Thoracic aorta (tissue), 2 donors: ENCODE measurements at regions not wholly inside any gene's neighbourhood (a gene's known extent, or its start where the extent isn't known, plus 50 kb on each side); places are given as distances from the start of the nearest gene placed in this dataset.
"Not testable (repeated sequence)": the region's sequence is repeated elsewhere in the genome, so short reads cannot be mapped to it uniquely, and the experiment has no call there.

Experiments
- ATAC-seq: fragments of 150-250 bp; one replicate; pipeline ENCODE4 v1.8.0; 2017; ENCODE audit warnings: low read depth; ENCODE audit not compliant: insufficient number of reproducible peaks, low FRiP score
- DNase-seq: peaks from one replicate; pipeline ENCODE4 v3.0.0-alpha.2; 2020; ENCODE audit warnings: low spot score
- H3K27ac ChIP-seq, 2 donors: fragments of 200-600 bp; sonication (generic); 1 replicate in 1 of 2; 2 replicates in 1 of 2; pipeline ENCODE4 v1.5.1; 2016; ENCODE audit warnings: mild to moderate bottlenecking in 2 of 2, moderate library complexity in 2 of 2
- H3K27me3 ChIP-seq: fragments of 200-600 bp; sonication (generic); replicated peaks from 2 replicates; pipeline ENCODE4 v1.6.0; 2016; ENCODE audit warnings: mild to moderate bottlenecking; ENCODE audit not compliant: insufficient read depth
- H3K36me3 ChIP-seq: fragments of 200-600 bp; sonication (generic); one replicate; pipeline ENCODE4 v1.5.1; 2016
- H3K4me1 ChIP-seq, 2 donors: fragments of 200-600 bp; sonication (generic); 1 replicate in 1 of 2; 2 replicates in 1 of 2; pipeline versions ENCODE4 v1.5.1 to v1.6.0; 2016; ENCODE audit warnings: low read depth in 2 of 2, mild to moderate bottlenecking in 1 of 2; ENCODE audit not compliant: control insufficient read depth in 1 of 2
- H3K4me3 ChIP-seq: fragments of 200-600 bp; sonication (generic); 2 replicates; pipeline ENCODE4 v1.5.1; 2016; ENCODE audit warnings: mild to moderate bottlenecking
- H3K9me3 ChIP-seq: fragments of 200-600 bp; sonication (generic); 2 replicates; pipeline ENCODE4 v1.5.1; 2016
- CTCF ChIP-seq: fragments of 200-600 bp; sonication (generic); IDR thresholded peaks from one replicate; pipeline ENCODE4 v1.5.1; 2019; ENCODE audit warnings: antibody characterized with exemption

DNA sequence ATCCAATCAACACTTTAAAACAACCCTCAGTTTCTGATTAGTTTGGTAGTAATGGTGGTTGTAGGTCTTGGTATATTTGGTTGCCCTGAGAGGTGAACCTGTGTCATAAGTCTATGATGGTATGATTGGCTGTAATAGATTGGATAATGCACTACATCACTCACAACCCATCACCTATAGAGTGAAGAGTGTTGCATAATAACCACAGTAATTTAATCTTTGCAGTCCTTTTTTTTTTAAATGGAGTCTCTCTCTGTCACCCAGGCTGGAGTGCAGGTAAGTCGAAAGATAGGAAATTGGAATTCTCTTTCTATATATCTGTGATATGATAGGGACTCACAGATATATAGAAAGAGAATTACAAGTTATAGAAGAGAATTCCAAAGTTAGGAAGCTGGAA, 133.4 kb upstream of the PGR start:
- no peak for TF ChIP-seq CTCF
- no peak for DNase-seq
- Histone ChIP-seq H3K4me1 (peaks cover 0 to 7% of the 10 kb centered on the region in 2 donors), H3K27ac (no peak overlapping the region), H3K27me3 (no peaks in the 10 kb centered on the region), H3K36me3 (no peaks in the 10 kb centered on the region), H3K4me3 (no peak overlapping the region), H3K9me3 (no peaks in the 10 kb centered on the region)
- ATAC-seq, result no peak

DNA sequence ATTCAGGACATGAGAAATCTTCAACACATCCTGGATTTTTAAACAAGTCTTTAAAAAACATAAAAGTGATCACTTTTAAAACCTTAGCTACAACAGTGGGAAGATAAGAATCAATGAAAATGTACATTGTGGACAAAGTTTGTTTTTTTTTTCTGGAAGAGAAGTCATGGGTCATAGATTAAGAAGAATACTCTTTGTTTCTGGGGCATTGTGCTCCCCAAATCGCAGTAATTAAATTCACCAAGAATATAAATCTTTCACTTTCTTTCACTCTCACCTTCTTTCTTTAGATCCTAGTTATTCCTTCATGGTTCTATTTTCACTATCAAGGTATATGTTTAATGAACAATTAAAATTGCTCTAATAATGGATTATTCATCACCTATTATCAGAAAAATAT, 132.6 kb upstream of the PGR start:
- DNase-seq, result no peak
- no peak for ATAC-seq
- H3K9me3 ChIP-seq, result no peaks in the 10 kb centered on the region
- no peaks in the 10 kb centered on the region for H3K36me3 ChIP-seq
- no peak for TF ChIP-seq CTCF
- no peak overlapping the region for H3K4me3 ChIP-seq
- no peaks in the 10 kb centered on the region for H3K27me3 ChIP-seq
- peaks cover 0 to under 1% of the 10 kb centered on the region in 2 donors for H3K4me1 ChIP-seq
- no peak overlapping the region for H3K27ac ChIP-seq

GRCh38 chr11:101255036-101255435, 125.4 kb upstream of the PGR start:
- Histone ChIP-seq H3K4me1 (peaks cover 0 to 5% of the 10 kb centered on the region in 2 donors), H3K27me3 (no peaks in the 10 kb centered on the region), H3K36me3 (no peaks in the 10 kb centered on the region), H3K4me3 (no peak overlapping the region), H3K27ac (no peak overlapping the region), H3K9me3 (no peaks in the 10 kb centered on the region)
- no peak for TF ChIP-seq CTCF
- DNase-seq, result no peak
- ATAC-seq, result no peak

- peak overlapping the region in 1 of 2 donors; percentile 38 for H3K27ac ChIP-seq
- DNase-seq (no peak), ATAC-seq (no peak)
- no peak overlapping the region for H3K4me3 ChIP-seq
- no peaks in the 10 kb centered on the region for H3K9me3 ChIP-seq
- no peak for TF ChIP-seq CTCF
- no peaks in the 10 kb centered on the region for H3K36me3 ChIP-seq
- no peaks in the 10 kb centered on the region for H3K27me3 ChIP-seq
- H3K4me1 ChIP-seq, result peaks cover 0 to 5% of the 10 kb centered on the region in 2 donors
Observed at GRCh38 chr11:101254037-101254436, 124.4 kb upstream of the PGR start.

GRCh38 chr11:101245635-101246034, 116.0 kb upstream of the PGR start:
- DNase-seq, H3K9me3 ChIP-seq: not testable (repeated sequence)
- peak overlapping the region in 1 of 2 donors; percentile 65 for H3K27ac ChIP-seq

DNA sequence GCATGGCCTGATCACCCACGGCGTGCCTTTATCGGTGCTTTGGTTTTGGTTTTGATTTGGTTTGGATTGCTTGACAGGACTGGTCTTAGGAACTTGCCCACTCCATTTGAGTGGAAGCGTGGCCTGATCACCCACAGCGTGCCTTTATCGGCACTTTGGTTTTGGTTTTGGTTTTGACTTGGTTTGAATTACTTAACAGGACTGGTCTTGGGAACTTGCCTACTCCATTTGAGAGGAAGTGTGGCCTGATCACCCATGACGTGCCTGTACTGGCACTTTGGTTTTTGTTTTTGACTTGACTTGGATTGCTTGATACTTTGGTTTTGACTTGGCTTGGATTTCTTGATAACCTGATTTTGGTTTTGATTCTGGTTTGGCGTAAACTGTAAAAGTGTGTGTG, 115.5 kb upstream of the PGR start:
- peak overlapping the region in 1 of 2 donors; percentile 65 for H3K27ac ChIP-seq
- not testable (repeated sequence) for DNase-seq, H3K36me3 ChIP-seq, H3K4me1 ChIP-seq, H3K9me3 ChIP-seq, ATAC-seq, H3K27me3 ChIP-seq
- peak overlapping the region; percentile 47 for H3K4me3 ChIP-seq

More at GRCh38 chr11:101245635-101246034, 116.0 kb upstream of the PGR start:
- not testable (repeated sequence) for ATAC-seq, H3K4me3 ChIP-seq, H3K27me3 ChIP-seq, H3K36me3 ChIP-seq, H3K4me1 ChIP-seq
